ENCODE measurements at regions not wholly inside any gene's neighbourhood (a gene's known extent, or its start where the extent isn't known, plus 50 kb on each side); places are given as distances from the start of the nearest gene placed in this dataset.

GRCh38 chr1:58033311-58033710 is 513.2 kb downstream of the OMA1 start:
- TF ChIP-seq CTCF (IDR thresholded peaks at IDR 0.05) (no peak), EZH2 (IDR thresholded peaks at IDR 0.05) (no peak)

All from neural progenitor cell (in vitro differentiated cells).